Upper lobe of left lung (tissue), 6 donors: ENCODE measurements at regions not wholly inside any gene's neighbourhood (a gene's known extent, or its start where the extent isn't known, plus 50 kb on each side); places are given as distances from the start of the nearest gene placed in this dataset.

Source experiments
- ATAC-seq, 2 donors: fragments of 200-7000 bp; cut with Tn5 transposase; one replicate each; pipeline ENCODE4 v1.9.1; 2022; ENCODE audit warnings: mild to moderate bottlenecking in 2 of 2, moderate library complexity in 2 of 2; ENCODE audit not compliant: low FRiP score in 2 of 2
- DNase-seq, 2 donors: peaks; one replicate each; pipeline ENCODE4 v3.0.0-alpha.2; 2019 to 2020
- H3K27ac ChIP-seq, 4 donors: fragments of 200-600 bp; sonication (generic); one replicate each; pipeline ENCODE4 v1.5.1; 2016 to 2019
- H3K27me3 ChIP-seq, 4 donors: fragments of 200-600 bp; sonication (generic); one replicate each; pipeline ENCODE4 v1.5.1; 2017 to 2019
- H3K36me3 ChIP-seq, 4 donors: fragments of 200-600 bp; sonication (generic); one replicate each; pipeline ENCODE4 v1.5.1; 2016 to 2019
- H3K4me1 ChIP-seq, 4 donors: fragments of 200-600 bp; sonication (generic); one replicate each; pipeline ENCODE4 v1.5.1; 2018 to 2019
- H3K4me3 ChIP-seq, 4 donors: fragments of 200-600 bp; sonication (generic); one replicate each; pipeline ENCODE4 v1.5.1; 2017 to 2019; ENCODE audit warnings: mild to moderate bottlenecking in 2 of 4, moderate library complexity in 1 of 4
- H3K9me3 ChIP-seq, 4 donors: fragments of 200-600 bp; sonication (generic); one replicate each; pipeline ENCODE4 v1.5.1; 2018 to 2019
- EP300 ChIP-seq, 4 donors: sonication (generic); formaldehyde crosslinking; IDR thresholded peaks; one replicate each; pipeline ENCODE4 v1.5.1; 2017; ENCODE audit warnings: antibody characterized with exemption in 4 of 4, control low read depth in 2 of 4
- POLR2A ChIP-seq, 4 donors: fragments of 450-650 bp; IDR thresholded peaks; one replicate each; pipeline ENCODE4 v1.5.1; 2016 to 2017; ENCODE audit warnings: antibody characterized with exemption in 4 of 4, mild to moderate bottlenecking in 2 of 4
- POLR2AphosphoS5 ChIP-seq, 2 donors: sonication (generic); formaldehyde crosslinking; IDR thresholded peaks; one replicate each; pipeline ENCODE4 v1.5.1; 2017; ENCODE audit warnings: antibody characterized with exemption in 2 of 2
- WGBS, 2 donors: methylation state at CpG; one replicate each; pipeline ENCODE4 v1.1.5; 2017 to 2018; 5-methylcytosine and 5-hydroxymethylcytosine counted together
- TF ChIP-seq, protein P1 (sequence below), 6 experiments: fragments of 450-650 bp in 4 of 6; fragments of 200-600 bp in 2 of 6; sonication (generic) in 2 of 6; IDR thresholded peaks; one replicate each; pipeline ENCODE4 v1.5.1; 2016 to 2019; ENCODE audit warnings: antibody characterized with exemption in 6 of 6
- donor health status: DM: no; HTN: no; CAD: no; lungs with moderate emphysema.
- donor health status: DM: no; HTN: yes; CAD: no; lungs with severe emphysema.

DNA sequence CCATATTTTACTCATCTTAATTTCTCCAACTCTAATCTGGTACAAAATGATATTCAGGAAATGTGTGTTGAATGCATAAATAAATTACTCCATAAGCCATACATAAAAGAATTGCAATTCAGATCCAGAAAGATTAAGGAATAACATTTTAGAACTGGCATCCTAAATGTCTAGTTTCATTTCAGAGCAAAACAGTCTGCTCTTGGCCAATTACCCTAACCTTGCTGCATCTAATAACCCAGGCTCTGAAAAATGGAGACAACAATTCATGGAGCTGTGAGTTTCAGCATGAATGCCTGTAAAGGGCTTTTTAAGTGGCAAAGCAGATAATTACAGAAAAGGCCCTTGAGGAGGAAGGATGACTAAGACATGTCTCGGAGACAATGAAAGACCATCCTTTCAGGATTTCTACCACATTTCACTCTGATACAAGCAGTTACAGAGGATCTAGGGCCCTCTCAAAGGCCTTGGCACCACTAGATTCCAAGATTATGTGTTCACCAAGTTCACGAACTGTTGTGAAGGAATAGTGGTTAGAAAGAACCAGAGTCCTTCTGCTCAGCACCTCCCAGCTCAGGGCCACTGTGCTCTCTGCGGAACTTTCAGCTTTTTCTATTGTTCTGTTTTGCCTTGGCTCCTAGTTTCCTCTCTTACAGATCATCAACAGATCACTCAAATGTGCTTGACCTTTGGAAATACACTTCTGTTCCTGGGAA lies 157.6 kb upstream of the BLID start:
- no peaks in the 10 kb centered on the region for H3K9me3 ChIP-seq
- H3K27ac ChIP-seq = no peak overlapping the region
- no peaks in the 10 kb centered on the region for H3K36me3 ChIP-seq
- TF ChIP-seq POLR2A (IDR thresholded peaks at IDR 0.05) = no peak
- TF ChIP-seq POLR2AphosphoS5 (IDR thresholded peaks at IDR 0.05) = no peak
- H3K4me1 ChIP-seq = no peaks in the 10 kb centered on the region
- WGBS, 2 donors = 68 to 80% methylated on average over 3 of the region's 3 CpGs
- no peak for DNase-seq
- H3K27me3 ChIP-seq = no peaks in the 10 kb centered on the region
- ATAC-seq = no peak
- H3K4me3 ChIP-seq = no peak overlapping the region

DNA sequence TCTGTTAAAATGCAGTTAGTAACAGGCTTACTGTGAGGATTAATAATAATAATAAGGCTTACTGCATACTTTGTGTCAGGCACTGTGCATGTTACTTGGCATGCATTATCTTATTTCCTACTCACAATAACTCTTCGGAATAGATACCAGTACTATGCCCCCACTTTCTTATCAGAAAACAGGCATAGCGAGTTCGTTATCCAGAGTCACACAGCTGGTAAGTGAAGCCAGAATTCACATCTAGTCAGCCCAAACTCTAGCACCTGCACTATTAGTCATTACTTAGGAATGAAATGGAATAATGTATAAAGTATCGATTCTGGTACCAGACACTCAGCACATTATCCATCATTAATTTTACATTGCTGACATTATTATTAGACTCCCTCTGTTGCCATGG lies 155.7 kb upstream of the BLID start:
- DNase-seq (no peak), ATAC-seq (no peak)
- TF ChIP-seq POLR2AphosphoS5 (IDR thresholded peaks at IDR 0.05) = no peak
- no peak for TF ChIP-seq EP300 (IDR thresholded peaks at IDR 0.05)
- TF ChIP-seq POLR2A (IDR thresholded peaks at IDR 0.05) = no peak
- TF ChIP-seq, protein P1, sequence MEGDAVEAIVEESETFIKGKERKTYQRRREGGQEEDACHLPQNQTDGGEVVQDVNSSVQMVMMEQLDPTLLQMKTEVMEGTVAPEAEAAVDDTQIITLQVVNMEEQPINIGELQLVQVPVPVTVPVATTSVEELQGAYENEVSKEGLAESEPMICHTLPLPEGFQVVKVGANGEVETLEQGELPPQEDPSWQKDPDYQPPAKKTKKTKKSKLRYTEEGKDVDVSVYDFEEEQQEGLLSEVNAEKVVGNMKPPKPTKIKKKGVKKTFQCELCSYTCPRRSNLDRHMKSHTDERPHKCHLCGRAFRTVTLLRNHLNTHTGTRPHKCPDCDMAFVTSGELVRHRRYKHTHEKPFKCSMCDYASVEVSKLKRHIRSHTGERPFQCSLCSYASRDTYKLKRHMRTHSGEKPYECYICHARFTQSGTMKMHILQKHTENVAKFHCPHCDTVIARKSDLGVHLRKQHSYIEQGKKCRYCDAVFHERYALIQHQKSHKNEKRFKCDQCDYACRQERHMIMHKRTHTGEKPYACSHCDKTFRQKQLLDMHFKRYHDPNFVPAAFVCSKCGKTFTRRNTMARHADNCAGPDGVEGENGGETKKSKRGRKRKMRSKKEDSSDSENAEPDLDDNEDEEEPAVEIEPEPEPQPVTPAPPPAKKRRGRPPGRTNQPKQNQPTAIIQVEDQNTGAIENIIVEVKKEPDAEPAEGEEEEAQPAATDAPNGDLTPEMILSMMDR (IDR thresholded peaks at IDR 0.05) = no peak
- no peak overlapping the region for H3K4me3 ChIP-seq
- H3K27me3 ChIP-seq = no peaks in the 10 kb centered on the region
- WGBS, 2 donors = 84 to 87% methylated on average over 4 of the region's 4 CpGs
- H3K36me3 ChIP-seq = no peaks in the 10 kb centered on the region
- H3K27ac ChIP-seq = no peak overlapping the region
- H3K9me3 ChIP-seq = no peaks in the 10 kb centered on the region
- no peaks in the 10 kb centered on the region for H3K4me1 ChIP-seq

DNA sequence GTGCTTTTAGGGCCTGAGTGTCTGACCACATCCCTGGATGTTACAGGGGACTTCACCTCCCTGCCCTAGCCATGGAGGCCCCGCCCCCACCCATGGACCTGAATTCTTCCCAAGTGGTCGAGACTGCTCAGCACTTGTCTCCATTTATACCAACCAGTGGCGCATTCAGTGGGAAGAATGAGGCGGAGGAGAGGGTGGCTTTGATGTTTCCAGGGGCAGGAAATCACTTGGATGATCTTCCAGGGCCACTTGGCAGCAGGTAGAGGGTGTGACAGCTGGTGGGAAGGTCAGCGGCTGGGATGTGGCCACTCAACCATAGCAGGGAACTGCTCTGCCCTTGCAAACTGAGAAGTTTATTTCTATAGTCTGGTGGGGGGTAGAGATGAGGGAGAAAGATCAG lies 155.1 kb upstream of the BLID start:
- Histone ChIP-seq H3K9me3 (no peaks in the 10 kb centered on the region), H3K4me3 (no peak overlapping the region), H3K27me3 (no peaks in the 10 kb centered on the region), H3K27ac (no peak overlapping the region), H3K36me3 (no peaks in the 10 kb centered on the region), H3K4me1 (no peaks in the 10 kb centered on the region)
- ATAC-seq = no peak
- DNase-seq = no peak
- 82 to 84% methylated on average over 3 to 5 of the region's 5 CpGs for WGBS, 2 donors
- TF ChIP-seq POLR2A (IDR thresholded peaks at IDR 0.05) = no peak
- no peak for TF ChIP-seq EP300 (IDR thresholded peaks at IDR 0.05)
- no peak for TF ChIP-seq POLR2AphosphoS5 (IDR thresholded peaks at IDR 0.05)
- TF ChIP-seq, protein P1 (IDR thresholded peaks at IDR 0.05) = no peak

DNA sequence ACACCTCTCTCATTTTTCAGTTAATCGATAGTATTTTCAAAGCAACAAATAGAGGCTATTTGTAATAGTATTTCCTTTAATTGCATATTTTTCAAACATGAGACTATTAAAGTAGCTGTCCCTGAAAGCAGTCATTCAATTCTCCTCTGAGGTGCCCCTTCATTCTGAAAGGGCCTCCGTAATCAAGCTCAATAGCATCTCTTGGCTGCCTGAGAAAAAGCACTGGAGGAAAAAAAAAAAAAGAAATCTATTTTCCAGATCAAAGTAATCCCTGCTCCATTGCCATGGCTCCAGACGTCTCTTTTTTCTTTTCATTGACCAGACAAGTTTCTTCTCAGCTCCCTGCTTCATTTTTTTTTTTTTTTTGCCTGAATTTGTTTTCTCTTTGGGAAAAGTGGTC lies 154.5 kb upstream of the BLID start:
- ATAC-seq (no peak), DNase-seq (no peak)
- Histone ChIP-seq H3K4me1 (no peaks in the 10 kb centered on the region), H3K4me3 (no peak overlapping the region), H3K9me3 (no peaks in the 10 kb centered on the region), H3K27me3 (no peaks in the 10 kb centered on the region), H3K27ac (no peak overlapping the region), H3K36me3 (no peaks in the 10 kb centered on the region)
- WGBS, 2 donors = 79 to 86% methylated on average over 3 of the region's 3 CpGs
- TF ChIP-seq, protein P1 (IDR thresholded peaks at IDR 0.05) = no peak
- TF ChIP-seq POLR2AphosphoS5 (IDR thresholded peaks at IDR 0.05) (no peak), EP300 (IDR thresholded peaks at IDR 0.05) (no peak), POLR2A (IDR thresholded peaks at IDR 0.05) (no peak)

DNA sequence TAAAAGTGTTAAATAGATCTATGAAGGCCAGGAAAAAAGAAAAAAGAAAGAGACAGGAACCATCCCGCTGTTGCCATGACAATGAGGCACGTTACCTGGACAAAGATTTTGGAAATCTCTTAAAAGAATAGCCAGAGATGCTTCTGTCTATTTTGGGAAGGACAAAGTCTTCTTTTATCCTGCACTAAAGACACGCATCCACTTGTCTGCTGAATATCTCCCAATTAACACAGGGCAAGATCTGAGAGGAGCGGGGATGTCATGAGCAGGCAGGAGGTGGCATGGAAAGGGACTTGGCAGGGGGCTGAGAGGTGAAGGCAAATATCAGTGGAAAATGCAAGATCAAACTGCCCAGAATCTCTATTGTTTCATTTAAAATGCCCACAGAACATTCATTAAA lies 153.8 kb upstream of the BLID start:
- ATAC-seq (no peak), DNase-seq (no peak)
- no peak overlapping the region for H3K4me3 ChIP-seq
- 92 to 94% methylated on average over 4 of the region's 4 CpGs for WGBS, 2 donors
- no peaks in the 10 kb centered on the region for H3K36me3 ChIP-seq
- no peaks in the 10 kb centered on the region for H3K27me3 ChIP-seq
- H3K4me1 ChIP-seq = no peaks in the 10 kb centered on the region
- no peak overlapping the region for H3K27ac ChIP-seq
- H3K9me3 ChIP-seq = no peaks in the 10 kb centered on the region
- TF ChIP-seq POLR2AphosphoS5 (IDR thresholded peaks at IDR 0.05) = no peak
- TF ChIP-seq POLR2A (IDR thresholded peaks at IDR 0.05) = no peak
- TF ChIP-seq, protein P1 (IDR thresholded peaks at IDR 0.05) = no peak
- TF ChIP-seq EP300 (IDR thresholded peaks at IDR 0.05) = no peak
